Activated naive CD4-positive, alpha-beta T cell treated with anti-CD3 and anti-CD28 coated beads for 36 hours (primary cell): ENCODE measurements at regions not wholly inside any gene's neighbourhood (a gene's known extent, or its start where the extent isn't known, plus 50 kb on each side); places are given as distances from the start of the nearest gene placed in this dataset.

Experiments
- CTCF ChIA-PET: fragments of 350-600 bp; sonication (Branson Sonifier 250); formaldehyde crosslinking; loops from one replicate; lab custom pipeline; 2021; ENCODE audit warnings: antibody characterized with exemption; lab: Charles Lee
- DNase-seq: peaks from one replicate; pipeline ENCODE4 v3.0.0-alpha.2; 2020
- H3K27ac Mint-ChIP-seq: one replicate; pipeline ENCODE4 v1.8.0; 2021; ENCODE audit warnings: mild to moderate bottlenecking, mixed read lengths
- H3K27me3 Mint-ChIP-seq: one replicate; pipeline ENCODE4 v1.8.0; 2021; ENCODE audit warnings: low read depth, mixed read lengths
- H3K36me3 Mint-ChIP-seq: one replicate; pipeline ENCODE4 v1.8.0; 2021; ENCODE audit warnings: low read depth, mixed read lengths
- H3K4me1 Mint-ChIP-seq: one replicate; pipeline ENCODE4 v1.8.0; 2021; ENCODE audit warnings: low read depth, mixed read lengths
- H3K4me3 Mint-ChIP-seq: one replicate; pipeline ENCODE4 v1.8.0; 2021; ENCODE audit warnings: mild to moderate bottlenecking, moderate library complexity, mixed read lengths
- H3K9me3 Mint-ChIP-seq: one replicate; pipeline ENCODE4 v1.8.0; 2021; ENCODE audit warnings: mixed read lengths
- intact Hi-C: fragments of 100-400 bp; cut with micrococcal nuclease; formaldehyde crosslinking; loops from one replicate; pipeline ENCODE4 v1.15.1; 2023

DNA sequence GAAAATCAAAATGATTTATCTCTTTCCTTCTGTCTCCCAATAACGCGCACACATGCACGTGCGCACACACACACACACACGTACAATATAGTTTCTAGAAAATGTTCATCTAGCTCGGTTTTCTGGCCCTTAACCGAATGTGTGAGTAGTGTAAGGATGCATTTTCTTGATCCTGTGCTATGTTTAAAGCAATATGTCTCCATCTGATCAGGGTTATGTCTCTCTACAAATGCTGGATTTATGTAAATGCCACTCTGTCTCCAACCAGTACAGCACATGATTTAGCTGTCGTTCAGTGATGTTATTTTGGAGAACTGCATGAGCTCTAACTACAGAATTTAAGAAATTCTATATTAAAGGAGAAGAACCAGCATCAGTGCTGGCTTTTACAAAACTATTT is 198.0 kb downstream of the TJP1 start:
- Mint-ChIP-seq H3K9me3 (peaks cover 4% of the 10 kb centered on the region), H3K4me3 (no peak overlapping the region), H3K27ac (no peak overlapping the region), H3K36me3 (no peaks in the 10 kb centered on the region), H3K4me1 (no peaks in the 10 kb centered on the region), H3K27me3 (no peaks in the 10 kb centered on the region)
- DNase-seq: no peak
- intact Hi-C loops: no loop called here
- CTCF ChIA-PET: no interaction called here

DNA sequence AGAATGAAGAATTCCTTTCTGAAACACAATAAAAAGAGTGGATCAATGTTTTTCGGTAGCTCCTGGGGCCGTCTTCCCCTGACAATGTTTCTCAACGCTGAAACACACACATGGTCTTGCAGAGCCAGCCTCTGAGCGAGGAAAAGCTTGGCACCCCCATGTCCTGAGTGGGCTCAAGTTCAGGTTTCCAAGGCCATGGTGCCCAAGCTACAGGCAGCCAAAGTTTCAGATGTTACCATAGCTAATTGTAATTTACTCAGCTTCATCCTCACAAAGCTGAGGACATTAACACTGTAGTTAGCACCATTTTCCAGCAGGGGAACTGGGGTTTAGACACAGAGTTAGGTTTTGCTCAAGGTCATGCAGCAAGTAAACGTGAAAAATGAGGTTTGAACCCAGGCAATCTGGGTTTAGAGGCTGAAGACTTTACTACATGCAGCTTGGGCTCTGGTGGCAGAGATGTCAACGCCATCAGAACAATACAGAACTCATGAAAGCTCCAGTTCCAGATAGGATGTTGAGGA is 199.1 kb downstream of the TJP1 start:
- Mint-ChIP-seq H3K4me3 (no peak overlapping the region), H3K27ac (no peak overlapping the region), H3K27me3 (peaks cover 4% of the 10 kb centered on the region), H3K9me3 (peaks cover 4% of the 10 kb centered on the region), H3K4me1 (no peaks in the 10 kb centered on the region), H3K36me3 (no peaks in the 10 kb centered on the region)
- intact Hi-C loops: no loop called here
- CTCF ChIA-PET: no interaction called here
- DNase-seq: no peak

DNA sequence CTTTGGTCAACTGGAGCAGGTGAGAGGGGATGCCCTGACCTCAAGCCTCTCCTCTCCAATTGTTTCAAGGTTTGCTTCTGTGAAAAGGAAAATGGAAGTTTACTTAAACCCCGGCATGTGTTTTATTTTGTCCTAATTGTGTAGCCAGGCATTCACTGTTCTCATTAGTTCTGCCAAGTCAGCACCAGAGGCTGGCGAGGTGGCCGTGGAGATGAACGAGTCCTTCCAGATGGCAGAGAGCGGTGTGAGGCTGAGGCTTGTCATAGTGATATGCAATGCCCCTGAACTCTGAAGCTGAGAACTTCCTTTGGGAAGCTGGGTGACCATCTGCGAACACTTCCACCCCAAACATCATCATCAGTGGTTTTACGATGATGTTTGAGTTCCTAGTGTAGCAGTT is 199.6 kb downstream of the TJP1 start:
- no peaks in the 10 kb centered on the region for H3K36me3 Mint-ChIP-seq
- H3K9me3 Mint-ChIP-seq: peaks cover 4% of the 10 kb centered on the region
- CTCF ChIA-PET: no interaction called here
- DNase-seq: no peak
- intact Hi-C loops: no loop called here
- H3K4me3 Mint-ChIP-seq: no peak overlapping the region
- H3K27me3 Mint-ChIP-seq: peaks cover 4% of the 10 kb centered on the region
- H3K4me1 Mint-ChIP-seq: no peaks in the 10 kb centered on the region
- no peak overlapping the region for H3K27ac Mint-ChIP-seq

DNA sequence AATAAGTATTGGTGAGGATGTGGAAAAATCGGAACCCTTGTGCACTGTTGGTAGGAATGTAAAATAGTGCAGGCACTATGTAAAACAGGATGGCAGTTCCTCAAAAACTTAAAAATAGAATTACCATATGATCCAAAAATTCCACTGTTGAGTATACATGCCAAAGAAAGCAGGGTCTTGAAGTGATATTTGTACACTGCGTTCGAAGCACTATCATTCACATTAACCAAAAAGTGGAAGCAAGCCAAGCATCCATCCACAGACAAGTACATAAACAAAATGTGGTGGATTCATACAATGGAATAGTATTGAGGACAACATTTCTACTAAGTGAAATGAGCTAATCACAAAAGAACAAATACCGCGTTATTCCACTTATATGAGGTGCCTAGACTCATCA is 200.7 kb downstream of the TJP1 start:
- intact Hi-C loops: no loop called here
- no peaks in the 10 kb centered on the region for H3K36me3 Mint-ChIP-seq

DNA sequence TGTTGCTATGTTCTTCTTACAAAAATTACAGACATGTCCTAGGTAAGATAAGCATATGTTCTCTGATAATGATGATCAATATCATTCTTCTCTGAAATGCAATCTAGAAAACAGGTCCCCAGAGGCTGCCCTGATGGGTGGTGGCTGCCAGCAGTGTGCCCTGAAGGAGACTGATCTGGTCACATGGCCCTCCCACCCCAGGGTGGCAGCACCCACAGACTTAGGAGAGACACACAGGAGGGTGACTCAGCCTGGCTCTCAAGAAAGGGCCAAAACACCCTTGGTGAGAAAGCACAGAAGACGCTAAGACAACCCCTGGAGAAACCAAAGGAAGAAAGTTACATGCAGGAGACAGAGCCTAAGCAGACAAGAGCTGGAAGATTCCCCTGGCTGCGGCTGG is 203.7 kb downstream of the TJP1 start:
- H3K9me3 Mint-ChIP-seq: no peaks in the 10 kb centered on the region
- CTCF ChIA-PET: no interaction called here
- intact Hi-C loops: no loop called here
- no peaks in the 10 kb centered on the region for H3K4me1 Mint-ChIP-seq
- DNase-seq: no peak
- no peak overlapping the region for H3K27ac Mint-ChIP-seq
- H3K27me3 Mint-ChIP-seq: peaks cover 19% of the 10 kb centered on the region
- no peak overlapping the region for H3K4me3 Mint-ChIP-seq
- no peaks in the 10 kb centered on the region for H3K36me3 Mint-ChIP-seq

More for the DNA sequence above, 200.7 kb downstream of the TJP1 start:
- no peak overlapping the region for H3K4me3 Mint-ChIP-seq
- no peak overlapping the region for H3K27ac Mint-ChIP-seq
- H3K27me3 Mint-ChIP-seq: peaks cover 6% of the 10 kb centered on the region
- CTCF ChIA-PET: no interaction called here
- no peak for DNase-seq
- peaks cover 4% of the 10 kb centered on the region for H3K9me3 Mint-ChIP-seq
- no peaks in the 10 kb centered on the region for H3K4me1 Mint-ChIP-seq

DNA sequence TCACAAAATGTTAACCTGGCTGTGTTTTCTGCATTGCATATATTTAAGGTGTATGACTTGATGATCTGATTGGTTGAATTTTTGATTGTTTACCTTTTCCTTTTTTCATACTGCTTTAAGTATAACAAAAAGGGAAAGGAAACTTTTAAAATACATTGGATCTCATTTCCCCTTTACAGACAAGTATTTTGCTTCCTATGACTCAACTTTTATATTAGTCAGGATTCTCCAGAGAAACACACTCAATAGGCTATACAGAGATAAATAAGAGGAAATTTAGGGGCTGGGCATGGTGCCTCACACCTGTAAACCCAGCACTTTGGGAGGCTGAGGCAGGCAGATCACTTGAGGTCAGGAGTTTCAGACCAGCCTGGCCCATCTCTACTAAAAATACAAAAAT is 205.8 kb downstream of the TJP1 start:
- Mint-ChIP-seq H3K4me1 (no peaks in the 10 kb centered on the region), H3K9me3 (no peaks in the 10 kb centered on the region), H3K27me3 (peaks cover 30% of the 10 kb centered on the region), H3K4me3 (no peak overlapping the region), H3K27ac (no peak overlapping the region), H3K36me3 (no peaks in the 10 kb centered on the region)
- CTCF ChIA-PET: interaction anchor here (0.7 kb wide), 1 partner anchor 416 kb away, joined by 4 read pairs; no protein-coding TSS in a partner anchor
- intact Hi-C loops: no loop called here
- DNase-seq: no peak

DNA sequence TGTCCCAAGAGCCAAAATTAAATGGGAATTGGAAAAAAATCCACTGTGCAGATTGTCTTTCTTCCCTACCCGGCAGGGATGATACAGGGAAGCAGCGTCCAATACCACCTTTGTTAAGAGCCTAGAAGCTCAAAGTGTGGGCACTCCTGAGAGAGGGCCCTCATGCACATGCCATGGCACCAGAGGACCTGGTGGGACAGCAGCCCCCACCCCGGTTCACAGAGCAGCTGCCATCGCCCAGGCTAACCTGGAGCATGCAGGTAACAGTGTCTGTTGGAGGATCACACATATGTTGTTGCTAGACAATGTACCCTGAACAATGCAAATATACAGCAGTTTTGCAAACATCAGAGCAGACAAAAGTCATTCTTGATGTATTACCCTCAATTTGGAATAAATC is 206.5 kb downstream of the TJP1 start:
- DNase-seq: no peak
- H3K4me1 Mint-ChIP-seq: no peaks in the 10 kb centered on the region
- no peaks in the 10 kb centered on the region for H3K36me3 Mint-ChIP-seq
- H3K4me3 Mint-ChIP-seq: no peak overlapping the region
- H3K9me3 Mint-ChIP-seq: no peaks in the 10 kb centered on the region
- H3K27me3 Mint-ChIP-seq: peaks cover 30% of the 10 kb centered on the region
- intact Hi-C loops: no loop called here
- no peak overlapping the region for H3K27ac Mint-ChIP-seq
- CTCF ChIA-PET: no interaction called here

DNA sequence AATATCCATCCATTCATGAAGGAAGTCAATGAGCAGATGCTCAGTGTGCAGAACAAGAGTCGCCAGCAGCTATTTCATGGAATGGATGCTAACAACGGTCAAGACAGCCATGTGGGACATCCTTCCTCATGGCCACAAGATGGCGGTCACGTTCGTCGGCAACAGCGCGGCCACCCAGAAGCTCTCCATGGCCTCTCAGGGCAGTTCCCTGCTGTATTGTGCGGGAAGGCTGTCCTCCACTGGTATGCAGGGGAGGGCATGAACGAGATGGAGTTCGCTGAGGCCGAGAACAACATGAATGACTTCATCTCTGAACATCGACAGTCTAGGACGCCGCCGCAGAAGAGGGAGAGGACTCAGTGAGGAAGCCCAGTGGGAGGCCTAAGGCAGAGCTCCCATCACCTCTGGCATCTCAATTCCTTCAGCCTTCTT is 208.3 kb downstream of the TJP1 start:
- Mint-ChIP-seq H3K4me3 (no peak overlapping the region), H3K36me3 (no peaks in the 10 kb centered on the region), H3K27me3 (peaks cover 30% of the 10 kb centered on the region), H3K27ac (no peak overlapping the region), H3K9me3 (no peaks in the 10 kb centered on the region), H3K4me1 (no peaks in the 10 kb centered on the region)
- CTCF ChIA-PET: no interaction called here
- DNase-seq: no peak
- intact Hi-C loops: no loop called here

DNA sequence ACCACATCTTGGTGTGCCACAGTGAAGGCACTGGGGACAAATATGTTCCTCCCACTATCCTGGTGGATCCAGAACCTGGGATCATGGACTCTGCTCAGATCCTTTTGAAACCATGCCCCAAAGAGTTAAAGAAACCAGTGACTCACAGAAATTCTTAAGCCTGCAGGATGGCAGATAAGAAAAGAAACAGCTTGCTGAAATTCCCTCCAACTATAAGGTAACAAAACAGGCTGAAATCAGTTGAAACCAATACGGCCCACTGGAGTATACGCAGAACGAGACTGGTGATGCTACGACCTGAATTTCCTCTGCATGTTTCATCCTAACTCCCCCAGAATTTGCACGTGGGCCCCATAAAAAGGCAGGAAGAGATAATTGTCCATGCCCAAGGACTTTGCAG is 209.6 kb downstream of the TJP1 start:
- CTCF ChIA-PET: no interaction called here
- no peak for DNase-seq
- Mint-ChIP-seq H3K27ac (no peak overlapping the region), H3K4me3 (no peak overlapping the region), H3K9me3 (no peaks in the 10 kb centered on the region), H3K4me1 (no peaks in the 10 kb centered on the region), H3K36me3 (no peaks in the 10 kb centered on the region), H3K27me3 (peaks cover 26% of the 10 kb centered on the region)
- intact Hi-C loops: no loop called here

DNA sequence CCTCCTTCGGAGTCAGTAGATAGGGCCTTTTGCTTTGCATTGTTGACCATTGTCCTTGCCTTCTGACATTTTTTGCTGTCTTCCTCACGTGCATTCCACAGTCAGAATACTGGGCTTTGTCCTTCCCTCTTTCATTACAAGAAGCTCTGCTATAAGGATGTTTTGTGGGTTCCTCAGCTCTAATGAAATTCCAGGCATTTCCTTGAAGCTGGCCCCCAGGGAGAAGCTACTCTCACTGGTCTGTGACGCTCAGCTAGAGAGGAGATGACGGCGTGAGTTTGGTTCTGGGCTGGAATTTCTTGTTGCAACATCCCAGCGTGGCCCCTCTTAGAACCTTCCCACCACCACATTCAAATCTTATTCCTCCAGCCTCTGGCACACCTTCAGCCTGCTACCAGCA is 210.2 kb downstream of the TJP1 start:
- no peaks in the 10 kb centered on the region for H3K4me1 Mint-ChIP-seq
- DNase-seq: no peak
- no peaks in the 10 kb centered on the region for H3K36me3 Mint-ChIP-seq
- H3K27me3 Mint-ChIP-seq: peaks cover 26% of the 10 kb centered on the region
- CTCF ChIA-PET: no interaction called here
- H3K27ac Mint-ChIP-seq: no peak overlapping the region
- intact Hi-C loops: no loop called here
- H3K4me3 Mint-ChIP-seq: no peak overlapping the region
- H3K9me3 Mint-ChIP-seq: no peaks in the 10 kb centered on the region

DNA sequence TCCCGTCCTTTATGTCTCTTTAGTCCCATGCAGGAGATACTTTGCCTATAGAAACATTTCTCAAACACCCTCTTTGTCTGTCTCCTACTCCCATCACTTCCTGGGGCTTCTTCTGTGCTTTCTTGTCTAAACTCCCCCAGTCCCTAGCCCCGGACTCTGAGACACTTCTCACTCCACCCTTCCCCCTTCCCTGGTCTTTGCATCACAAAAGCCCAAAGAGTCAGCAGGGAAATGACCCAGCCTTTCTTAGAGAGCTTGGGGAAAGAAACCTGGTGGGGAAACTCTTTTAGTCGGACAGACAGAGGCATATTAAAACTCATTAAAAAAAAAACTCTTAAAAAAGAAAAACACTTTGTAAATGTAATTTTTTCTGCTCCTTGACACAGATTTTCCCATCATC is 211.2 kb downstream of the TJP1 start:
- H3K4me3 Mint-ChIP-seq: no peak overlapping the region
- peaks cover 24% of the 10 kb centered on the region for H3K27me3 Mint-ChIP-seq
- CTCF ChIA-PET: no interaction called here
- no peak overlapping the region for H3K27ac Mint-ChIP-seq
- H3K4me1 Mint-ChIP-seq: no peaks in the 10 kb centered on the region
- no peaks in the 10 kb centered on the region for H3K9me3 Mint-ChIP-seq
- no peaks in the 10 kb centered on the region for H3K36me3 Mint-ChIP-seq
- intact Hi-C loops: no loop called here
- no peak for DNase-seq

DNA sequence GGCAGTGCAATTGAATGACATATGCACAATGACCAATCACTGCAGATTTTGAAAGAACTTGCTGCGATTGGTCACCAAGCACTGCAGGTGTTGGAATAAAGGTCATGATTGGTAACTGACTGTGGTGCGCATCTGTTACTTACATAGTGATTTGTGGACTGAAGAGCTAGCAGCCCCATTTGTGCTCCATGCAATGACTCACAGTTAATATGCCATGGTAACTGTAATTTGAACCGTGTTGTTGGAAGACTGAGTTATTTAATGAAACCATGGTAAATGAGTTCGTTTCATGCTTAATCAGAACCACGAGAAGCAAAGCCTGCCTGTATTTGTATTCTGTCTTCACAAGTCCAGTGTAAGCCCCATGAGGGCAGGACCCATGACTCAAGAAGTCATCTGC is 220.5 kb downstream of the TJP1 start:
- Mint-ChIP-seq H3K36me3 (no peaks in the 10 kb centered on the region), H3K27me3 (peaks cover 23% of the 10 kb centered on the region)
- CTCF ChIA-PET: no interaction called here

DNA sequence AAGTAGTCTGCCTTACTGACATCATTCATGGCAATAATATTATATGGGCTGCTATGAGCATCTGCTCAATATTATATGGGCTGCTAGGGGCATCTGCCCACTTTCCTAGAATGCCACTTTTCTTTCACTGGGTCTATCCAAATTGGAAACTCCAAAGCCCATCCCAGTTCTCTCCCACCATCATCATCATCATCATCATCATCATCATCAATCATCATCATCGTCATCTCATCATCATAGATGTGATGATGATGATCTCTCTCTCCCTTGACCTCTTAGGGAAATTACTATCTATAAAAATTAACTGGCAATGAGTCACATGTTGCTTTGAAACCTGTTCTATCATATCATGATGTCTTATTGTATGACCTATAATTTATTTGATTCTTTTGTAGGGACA is 222.0 kb downstream of the TJP1 start:
- DNase-seq: no peak
- H3K4me3 Mint-ChIP-seq: no peak overlapping the region
- CTCF ChIA-PET: no interaction called here
- peaks cover 23% of the 10 kb centered on the region for H3K27me3 Mint-ChIP-seq
- H3K4me1 Mint-ChIP-seq: no peaks in the 10 kb centered on the region
- no peak overlapping the region for H3K27ac Mint-ChIP-seq
- H3K9me3 Mint-ChIP-seq: no peaks in the 10 kb centered on the region
- intact Hi-C loops: no loop called here
- no peaks in the 10 kb centered on the region for H3K36me3 Mint-ChIP-seq

More for the DNA sequence above, 220.5 kb downstream of the TJP1 start:
- Mint-ChIP-seq H3K27ac (no peak overlapping the region), H3K4me1 (no peaks in the 10 kb centered on the region), H3K4me3 (no peak overlapping the region), H3K9me3 (no peaks in the 10 kb centered on the region)
- no peak for DNase-seq
- intact Hi-C loops: no loop called here
